Mesendoderm (in vitro differentiated cells): ENCODE measurements at regions not wholly inside any gene's neighbourhood (a gene's known extent, or its start where the extent isn't known, plus 50 kb on each side); places are given as distances from the start of the nearest gene placed in this dataset.

ENCODE experiments used
- DNase-seq: peaks from one replicate; pipeline ENCODE4 v3.0.0; 2013
- H2AK5ac ChIP-seq: 2 replicates; pipeline ENCODE4 v1.6.1; 2013; ENCODE audit warnings: low read length, inconsistent platforms
- H2BK120ac ChIP-seq: 2 replicates; pipeline ENCODE4 v1.6.1; 2013; ENCODE audit warnings: low read depth, mild to moderate bottlenecking, low read length, moderate library complexity, mixed read lengths
- H2BK15ac ChIP-seq: replicated peaks from 2 replicates; pipeline ENCODE4 v1.6.1; 2013; ENCODE audit warnings: low read depth, mild to moderate bottlenecking, moderate library complexity
- H2BK5ac ChIP-seq: 2 replicates; pipeline ENCODE4 v1.6.1; 2013; ENCODE audit warnings: low read length, inconsistent platforms
- H3K18ac ChIP-seq: 2 replicates; pipeline ENCODE4 v1.6.1; 2013; ENCODE audit warnings: mild to moderate bottlenecking, low read length, mixed read lengths
- H3K23ac ChIP-seq: one replicate; pipeline ENCODE4 v1.6.1; 2013; ENCODE audit warnings: low read length
- H3K27ac ChIP-seq: 2 replicates; pipeline ENCODE4 v1.5.1; 2013; ENCODE audit warnings: low read depth, mild to moderate bottlenecking, inconsistent platforms, low read length, moderate library complexity
- H3K27me3 ChIP-seq: 2 replicates; pipeline ENCODE4 v1.6.1; 2013; ENCODE audit warnings: low read length, control low read depth, mild to moderate bottlenecking, inconsistent platforms; ENCODE audit not compliant: insufficient read depth, poor library complexity
- H3K36me3 ChIP-seq: 2 replicates; pipeline ENCODE4 v1.6.1; 2013; ENCODE audit warnings: low read length, inconsistent platforms; ENCODE audit not compliant: control insufficient read depth, insufficient read depth
- H3K4ac ChIP-seq: one replicate; pipeline ENCODE4 v1.6.1; 2013; ENCODE audit warnings: low read depth, mild to moderate bottlenecking, low read length, moderate library complexity
- H3K4me1 ChIP-seq: 2 replicates; pipeline ENCODE4 v1.6.1; 2013; ENCODE audit warnings: low read depth, low read length, inconsistent platforms; ENCODE audit not compliant: control insufficient read depth
- H3K4me2 ChIP-seq: 2 replicates; pipeline ENCODE4 v1.6.1; 2013; ENCODE audit warnings: low read length
- H3K4me3 ChIP-seq: 2 replicates; pipeline ENCODE4 v1.5.1; 2013; ENCODE audit warnings: mild to moderate bottlenecking, low read length
- H3K56ac ChIP-seq: one replicate; pipeline ENCODE4 v1.6.1; 2013; ENCODE audit warnings: low read length
- H3K79me1 ChIP-seq: 2 replicates; pipeline ENCODE4 v1.6.1; 2013; ENCODE audit warnings: low read length, inconsistent platforms
- H3K79me2 ChIP-seq: 2 replicates; pipeline ENCODE4 v1.6.1; 2013; ENCODE audit warnings: mild to moderate bottlenecking, low read length; ENCODE audit not compliant: control insufficient read depth, insufficient read depth
- H3K9ac ChIP-seq: 2 replicates; pipeline ENCODE4 v1.6.1; 2013; ENCODE audit warnings: low read length, inconsistent platforms
- H4K5ac ChIP-seq: one replicate; pipeline ENCODE4 v1.6.1; 2013; ENCODE audit warnings: low read length
- H4K8ac ChIP-seq: one replicate; pipeline ENCODE4 v1.6.1; 2013; ENCODE audit warnings: low read depth, mild to moderate bottlenecking, control low read depth, low read length, moderate library complexity
- WGBS: extraction: QIAGEN DNeasy Blood & Tissue Kit; methylation state at CpG from one replicate; pipeline ENCODE4 v1.1.7; 2013; ENCODE audit warnings: low lambda C conversion rate, missing lambda C conversion rate; ENCODE audit not compliant: insufficient coverage; ENCODE audit errors: extremely low coverage; 5-methylcytosine and 5-hydroxymethylcytosine counted together

DNA sequence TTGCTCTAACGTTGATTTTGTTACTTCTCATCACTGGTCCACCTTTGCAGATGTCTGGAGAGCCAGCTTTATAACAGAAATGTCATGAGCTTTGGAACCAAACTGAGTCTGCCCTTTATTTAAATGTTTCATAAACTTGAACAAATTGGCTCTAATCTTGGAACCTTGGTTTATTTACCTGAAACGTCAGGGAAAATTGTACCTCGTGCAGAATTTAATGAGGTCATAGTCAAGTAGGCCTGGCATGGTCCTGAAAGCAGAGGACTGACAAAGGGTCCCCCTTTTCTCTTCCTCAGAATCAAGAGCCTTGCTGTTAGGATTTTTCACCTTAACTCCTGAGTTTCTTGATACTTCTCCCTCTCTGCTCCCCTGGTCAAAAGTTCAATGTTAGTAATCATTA is 828.0 kb downstream of the GRID1 start:
- no peaks in the 10 kb centered on the region for H3K79me2 ChIP-seq
- WGBS, result no CpG with 5 or more reads among the region's 3 CpGs
- H3K4me3 ChIP-seq, result no peak overlapping the region
- no peak overlapping the region for H4K5ac ChIP-seq
- no peak overlapping the region for H3K4ac ChIP-seq
- no peak overlapping the region for H3K4me2 ChIP-seq
- H3K9ac ChIP-seq, result no peak overlapping the region
- H2BK120ac ChIP-seq, result no peak overlapping the region
- no peak for DNase-seq
- H2BK15ac ChIP-seq, result no peak overlapping the region
- H2AK5ac ChIP-seq, result no peak overlapping the region
- no peak overlapping the region for H3K27ac ChIP-seq
- no peak overlapping the region for H4K8ac ChIP-seq
- H3K56ac ChIP-seq, result no peak overlapping the region
- H3K18ac ChIP-seq, result no peak overlapping the region
- no peaks in the 10 kb centered on the region for H3K79me1 ChIP-seq
- H2BK5ac ChIP-seq, result no peak overlapping the region
- no peaks in the 10 kb centered on the region for H3K36me3 ChIP-seq
- no peaks in the 10 kb centered on the region for H3K27me3 ChIP-seq
- peaks cover 2% of the 10 kb centered on the region for H3K4me1 ChIP-seq
- H3K23ac ChIP-seq, result no peak overlapping the region

DNA sequence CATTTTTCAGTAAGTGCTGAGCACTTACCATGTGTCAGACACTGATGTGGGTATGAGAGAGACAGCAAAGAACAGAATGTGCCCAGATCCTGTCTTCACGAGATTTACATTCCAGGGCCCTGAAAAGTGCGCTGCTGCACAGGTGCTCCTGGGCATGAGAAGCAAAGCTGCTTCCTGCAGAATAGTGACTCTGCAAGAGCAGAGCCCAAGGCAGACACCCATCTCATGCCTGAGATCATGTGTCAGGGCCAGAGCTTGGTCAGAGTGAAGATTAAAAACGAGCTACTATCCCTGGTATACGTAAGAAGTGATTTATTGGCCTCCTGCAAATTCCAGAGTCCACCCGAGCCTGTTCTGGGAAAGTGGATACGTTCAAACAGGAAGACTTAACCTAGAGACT is 824.4 kb downstream of the GRID1 start:
- no CpG with 5 or more reads among the region's 6 CpGs for WGBS
- no peak overlapping the region for H3K27ac ChIP-seq

DNA sequence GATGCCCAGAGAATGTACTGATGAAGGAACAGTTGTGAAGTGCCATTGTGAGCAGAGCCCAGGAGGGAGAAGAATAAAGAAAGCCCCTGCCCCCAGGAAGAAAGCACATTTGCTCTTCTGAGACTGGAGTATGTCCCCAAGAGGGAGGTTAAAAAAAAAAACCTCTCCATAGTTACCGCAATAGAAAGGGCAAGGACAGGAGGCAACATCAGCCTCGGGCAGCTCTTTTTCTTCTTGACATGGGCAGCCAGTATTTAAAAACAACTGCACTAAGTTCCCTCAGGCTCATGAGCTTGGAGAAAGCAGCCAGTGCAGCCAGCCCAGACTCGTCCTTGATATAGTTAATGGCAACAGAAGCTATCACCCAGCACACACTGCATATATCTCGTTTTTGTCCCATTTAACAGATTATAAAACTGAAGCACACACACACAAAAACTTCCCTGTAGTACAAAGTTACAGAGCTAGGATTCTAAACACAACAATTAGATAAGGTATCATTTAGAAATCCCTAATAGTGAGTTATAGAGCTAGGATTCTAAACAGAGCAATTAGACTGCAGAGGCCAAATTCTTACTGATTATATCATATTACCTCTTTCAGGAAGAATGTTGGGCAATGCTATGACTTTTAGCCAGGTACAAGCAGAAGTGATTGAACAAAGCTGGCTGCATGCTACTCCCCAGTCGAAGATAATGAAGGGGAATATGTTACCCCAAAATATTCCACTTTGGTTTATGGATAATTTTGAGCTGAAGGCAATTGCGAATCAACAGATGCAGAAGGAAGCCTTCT is 823.5 kb downstream of the GRID1 start:
- Histone ChIP-seq H4K5ac (no peak overlapping the region), H3K27me3 (no peaks in the 10 kb centered on the region), H3K36me3 (no peaks in the 10 kb centered on the region), H3K79me1 (no peaks in the 10 kb centered on the region), H3K4me1 (no peaks in the 10 kb centered on the region), H3K4me2 (no peak overlapping the region), H3K56ac (no peak overlapping the region), H3K27ac (no peak overlapping the region), H3K4ac (no peak overlapping the region), H2BK120ac (no peak overlapping the region), H3K4me3 (no peak overlapping the region), H3K79me2 (no peaks in the 10 kb centered on the region), H2AK5ac (no peak overlapping the region), H2BK5ac (no peak overlapping the region), H4K8ac (no peak overlapping the region), H3K9ac (no peak overlapping the region), H3K23ac (no peak overlapping the region), H2BK15ac (no peak overlapping the region), H3K18ac (no peak overlapping the region)
- whole genome bisulfite sequencing, result no CpG with 5 or more reads among the region's 6 CpGs
- DNase-seq, result peak; percentile 22

More for the DNA sequence above, 824.4 kb downstream of the GRID1 start:
- H4K5ac ChIP-seq, result no peak overlapping the region
- no peak for DNase-seq
- H4K8ac ChIP-seq, result no peak overlapping the region
- no peaks in the 10 kb centered on the region for H3K27me3 ChIP-seq
- no peak overlapping the region for H3K23ac ChIP-seq
- no peaks in the 10 kb centered on the region for H3K36me3 ChIP-seq
- H3K18ac ChIP-seq, result no peak overlapping the region
- no peak overlapping the region for H3K9ac ChIP-seq
- H2BK5ac ChIP-seq, result no peak overlapping the region
- no peak overlapping the region for H3K4me2 ChIP-seq
- H3K4me1 ChIP-seq, result no peaks in the 10 kb centered on the region
- no peak overlapping the region for H3K4ac ChIP-seq
- H3K56ac ChIP-seq, result no peak overlapping the region
- no peaks in the 10 kb centered on the region for H3K79me2 ChIP-seq
- H3K4me3 ChIP-seq, result no peak overlapping the region
- no peak overlapping the region for H2BK120ac ChIP-seq
- H2AK5ac ChIP-seq, result no peak overlapping the region
- H2BK15ac ChIP-seq, result no peak overlapping the region
- no peaks in the 10 kb centered on the region for H3K79me1 ChIP-seq

DNA sequence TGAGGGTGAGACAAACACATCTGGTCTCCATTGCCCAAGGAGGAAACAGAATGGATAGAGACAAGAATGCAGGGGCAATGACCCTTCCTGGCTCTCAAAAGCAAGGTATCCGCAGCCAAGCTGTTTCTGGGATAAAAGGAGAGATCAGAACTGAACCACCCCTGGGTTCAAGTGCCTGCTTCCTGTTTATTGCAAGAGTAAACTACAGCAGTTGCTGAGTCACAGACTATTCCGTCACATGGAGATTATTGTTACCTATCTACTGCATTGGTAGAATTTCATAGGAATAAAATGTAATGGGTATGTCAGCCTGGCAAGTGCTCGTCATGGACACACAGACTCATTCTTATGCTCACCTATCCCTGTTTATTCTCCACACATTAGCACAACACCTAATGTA is 821.6 kb downstream of the GRID1 start:
- Histone ChIP-seq H4K8ac (no peak overlapping the region), H3K27ac (no peak overlapping the region), H3K9ac (no peak overlapping the region), H2BK120ac (peak overlapping the region; percentile 7), H3K4me1 (no peaks in the 10 kb centered on the region), H3K36me3 (no peaks in the 10 kb centered on the region), H3K27me3 (no peaks in the 10 kb centered on the region), H3K4ac (no peak overlapping the region), H3K23ac (no peak overlapping the region), H3K79me2 (no peaks in the 10 kb centered on the region), H3K79me1 (no peaks in the 10 kb centered on the region), H4K5ac (no peak overlapping the region), H2AK5ac (peak overlapping the region; percentile 48), H3K18ac (no peak overlapping the region), H2BK5ac (peak overlapping the region; percentile 17), H2BK15ac (no peak overlapping the region), H3K56ac (peak overlapping the region; percentile 22), H3K4me2 (no peak overlapping the region), H3K4me3 (no peak overlapping the region)
- DNase-seq, result peak; percentile 38
- no CpG with 5 or more reads among the region's 3 CpGs for WGBS

DNA sequence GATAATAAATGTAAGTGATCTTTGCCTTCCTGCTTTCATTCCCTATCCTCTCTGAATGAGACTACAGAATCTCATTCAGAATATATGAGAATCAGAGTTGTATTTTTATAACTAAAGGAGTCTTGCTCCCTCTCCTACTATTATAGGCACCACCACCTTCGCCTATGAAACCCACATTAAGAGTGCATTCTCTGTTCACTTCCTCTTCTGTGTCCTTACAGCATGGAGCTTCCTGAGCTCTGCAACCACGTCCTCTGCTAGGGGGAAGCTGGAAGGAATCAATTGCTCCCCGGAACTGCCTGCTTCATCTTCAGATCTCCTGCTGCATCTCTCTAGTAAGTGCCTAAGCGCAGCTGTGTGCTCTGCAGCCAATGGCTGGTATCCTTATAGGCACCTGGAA is 820.7 kb downstream of the GRID1 start:
- Histone ChIP-seq H3K79me2 (no peaks in the 10 kb centered on the region), H3K4me1 (no peaks in the 10 kb centered on the region), H3K9ac (no peak overlapping the region), H3K36me3 (no peaks in the 10 kb centered on the region), H2BK120ac (no peak overlapping the region), H3K4me3 (no peak overlapping the region), H3K27ac (no peak overlapping the region), H2BK5ac (no peak overlapping the region), H3K79me1 (no peaks in the 10 kb centered on the region), H3K23ac (no peak overlapping the region), H3K27me3 (no peaks in the 10 kb centered on the region), H4K8ac (no peak overlapping the region), H3K56ac (no peak overlapping the region), H3K4ac (no peak overlapping the region), H4K5ac (no peak overlapping the region), H2BK15ac (no peak overlapping the region), H3K18ac (peak overlapping the region; percentile 19), H2AK5ac (no peak overlapping the region), H3K4me2 (no peak overlapping the region)
- WGBS, result no CpG with 5 or more reads among the region's 4 CpGs
- DNase-seq, result no peak
